ENCODE measurements at regions not wholly inside any gene's neighbourhood (a gene's known extent, or its start where the extent isn't known, plus 50 kb on each side); places are given as distances from the start of the nearest gene placed in this dataset.
A peak's percentile ranks its signal among the peaks of the same experiment; 100 is the strongest.
"Not testable (repeated sequence)": the region's sequence is repeated elsewhere in the genome, so short reads cannot be mapped to it uniquely, and the experiment has no call there.

GRCh38 chr12:91887957-91888356, 257.7 kb downstream of the BTG1 start:
- no peak for DNase-seq (ENCODE audit: low read depth in 3 of 3)

GRCh38 chr12:91885851-91886731, 259.6 kb downstream of the BTG1 start:
- no peak for DNase-seq (ENCODE audit: low read depth in 3 of 3)

- DNase-seq (ENCODE audit: low read depth in 3 of 3), result no peak
These were observed 261.4 kb downstream of the BTG1 start for GRCh38 chr12:91884230-91884629.

GRCh38 chr12:91883811-91884210, 261.8 kb downstream of the BTG1 start:
- DNase-seq (ENCODE audit: low read depth in 3 of 3), result no peak

- DNase-seq (ENCODE audit: low read depth in 3 of 3), result no peak
These were observed 262.7 kb downstream of the BTG1 start for GRCh38 chr12:91882910-91883309.

DNA sequence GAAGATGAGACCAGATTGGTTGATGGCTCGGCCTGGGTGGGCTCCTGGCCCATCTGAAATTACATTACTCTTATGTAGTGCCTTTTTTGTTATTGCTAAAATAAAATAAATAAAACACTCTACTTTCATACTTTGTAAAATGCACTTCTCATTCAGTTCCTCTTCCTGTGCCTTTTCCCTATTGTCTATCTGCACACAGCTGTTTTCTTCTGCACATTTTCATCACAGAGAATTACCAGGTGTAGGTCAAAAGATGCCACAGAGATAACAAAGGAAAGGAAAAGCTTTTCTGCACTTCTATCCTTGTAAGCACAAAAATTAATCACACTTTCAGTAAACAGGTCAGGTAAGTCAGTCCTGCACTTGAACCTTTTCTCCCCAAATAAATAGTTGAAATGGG, 265.1 kb downstream of the BTG1 start:
- DNase-seq (ENCODE audit: low read depth in 3 of 3), result no peak

DNA sequence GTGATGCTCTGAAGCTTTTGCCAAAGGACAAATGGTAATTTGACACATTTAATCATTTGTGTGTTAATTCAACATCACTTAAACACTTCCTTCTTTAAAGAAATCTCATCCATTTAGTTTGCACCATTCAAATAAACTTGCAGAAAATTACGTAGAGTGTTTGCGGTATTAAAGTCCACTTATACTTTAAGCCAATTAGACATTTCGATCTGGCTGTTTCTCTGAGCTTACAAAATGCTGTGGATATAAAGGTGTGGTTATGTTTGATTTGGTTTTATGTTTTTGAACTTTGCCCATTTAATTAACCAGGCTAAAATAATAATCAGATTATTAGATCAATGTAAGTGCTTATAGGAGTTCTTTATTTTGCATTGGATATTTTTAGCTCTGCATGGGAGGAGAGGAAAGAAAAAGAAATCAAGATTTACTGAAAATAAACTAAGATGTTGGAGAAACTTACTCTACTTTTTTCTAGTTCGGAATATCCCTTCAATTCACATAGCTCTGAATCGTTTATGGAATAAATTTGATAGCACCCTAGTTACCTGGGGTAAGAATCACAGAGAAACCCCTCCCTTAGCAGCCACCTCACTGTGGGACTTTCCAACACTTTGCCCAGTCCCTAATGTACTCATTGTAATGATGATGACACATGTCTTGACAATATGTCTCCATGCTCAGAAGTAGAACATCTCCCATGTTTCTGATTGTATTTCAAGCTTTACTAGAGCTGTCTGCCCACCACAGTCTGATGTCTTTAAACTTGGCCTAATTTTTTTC, 268.0 kb downstream of the BTG1 start:
- peak in 2 of 3 experiments; percentile 31 for DNase-seq (ENCODE audit: low read depth in 3 of 3)

GRCh38 chr12:91877022-91877421, 268.6 kb downstream of the BTG1 start:
- DNase-seq (ENCODE audit: low read depth in 3 of 3), result peak; percentile 15 to 83 (median 65)

DNA sequence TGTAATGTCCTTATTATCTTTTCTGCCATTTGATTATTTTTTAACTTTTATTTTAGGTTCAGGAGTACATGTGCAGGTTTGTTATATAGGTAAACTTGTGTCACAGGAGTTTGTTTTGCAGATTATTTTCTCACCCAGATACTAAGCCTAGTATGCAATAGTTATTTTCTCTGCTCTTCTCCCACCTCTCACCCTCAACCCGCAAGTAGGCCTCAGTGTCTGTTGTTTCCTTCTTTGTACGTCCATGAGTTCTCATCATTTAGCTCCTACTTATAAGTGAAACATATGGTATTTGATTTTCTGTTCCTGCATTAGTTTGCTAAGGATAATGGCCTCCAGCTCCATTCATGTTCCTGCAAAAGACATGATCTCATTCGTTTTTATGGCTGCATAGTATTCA, 270.0 kb downstream of the BTG1 start:
- not testable (repeated sequence) for DNase-seq (ENCODE audit: low read depth in 3 of 3)

DNA sequence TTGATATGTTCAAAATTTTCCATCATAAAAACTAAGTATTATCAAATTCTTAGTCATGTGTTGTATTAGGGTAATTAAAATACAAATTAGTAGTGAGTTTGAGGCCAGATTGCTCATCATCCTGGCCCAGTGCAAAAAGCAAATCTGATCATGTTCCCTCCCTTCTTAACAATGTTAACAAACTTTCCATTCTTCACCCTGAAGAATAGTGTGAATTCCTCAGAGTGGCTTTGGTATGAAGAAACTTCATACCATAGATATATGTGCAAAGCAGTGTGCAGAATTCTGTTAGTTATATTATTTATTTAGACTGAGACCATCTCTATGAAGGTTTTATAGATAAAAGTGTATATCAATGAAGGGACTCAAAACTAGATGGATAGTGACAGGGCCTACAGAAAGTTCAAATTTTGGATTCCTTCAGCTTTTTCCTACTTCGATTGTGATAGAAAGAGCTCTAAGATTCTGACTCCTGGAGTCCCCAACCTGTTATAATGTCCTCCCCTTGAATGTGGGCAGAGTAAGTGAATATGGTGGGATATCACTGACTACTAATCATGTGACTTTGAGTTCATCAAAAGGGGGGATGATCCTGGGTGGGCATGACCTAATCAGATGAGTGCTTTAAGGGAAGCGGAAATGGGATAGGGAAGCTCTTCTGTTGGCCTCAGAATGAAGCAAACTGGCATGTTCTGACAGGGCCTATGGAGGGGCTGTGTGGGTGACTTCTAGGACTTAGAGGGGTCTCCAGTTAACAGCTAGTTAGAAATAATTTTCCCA, 271.4 kb downstream of the BTG1 start:
- no peak for DNase-seq (ENCODE audit: low read depth in 3 of 3)

DNA sequence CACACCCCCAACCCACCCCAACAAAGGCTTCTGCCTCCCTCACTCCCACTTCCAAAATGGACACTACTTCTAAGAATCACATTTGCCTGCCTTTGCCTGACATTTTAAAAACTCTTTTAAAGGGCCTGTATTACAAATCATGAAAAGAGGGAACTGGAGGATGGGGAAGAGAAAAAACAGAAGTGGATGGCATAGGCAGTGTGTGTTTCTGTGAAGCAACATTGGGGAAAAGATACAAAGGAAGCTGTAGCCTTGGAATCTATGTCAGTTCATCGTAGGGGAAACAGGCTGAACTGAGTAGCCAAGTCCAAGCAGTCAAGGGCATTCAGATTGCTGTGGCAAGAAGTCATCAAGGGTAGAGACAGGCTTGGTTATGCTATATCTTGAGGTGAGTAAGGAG, 273.9 kb downstream of the BTG1 start:
- no peak for DNase-seq (ENCODE audit: low read depth in 3 of 3)

- no peak for DNase-seq (ENCODE audit: low read depth in 3 of 3)
These were observed 274.6 kb downstream of the BTG1 start for GRCh38 chr12:91870872-91871707.

- DNase-seq (ENCODE audit: low read depth in 3 of 3), result no peak
These were observed 277.6 kb downstream of the BTG1 start for GRCh38 chr12:91868054-91868453.

DNA sequence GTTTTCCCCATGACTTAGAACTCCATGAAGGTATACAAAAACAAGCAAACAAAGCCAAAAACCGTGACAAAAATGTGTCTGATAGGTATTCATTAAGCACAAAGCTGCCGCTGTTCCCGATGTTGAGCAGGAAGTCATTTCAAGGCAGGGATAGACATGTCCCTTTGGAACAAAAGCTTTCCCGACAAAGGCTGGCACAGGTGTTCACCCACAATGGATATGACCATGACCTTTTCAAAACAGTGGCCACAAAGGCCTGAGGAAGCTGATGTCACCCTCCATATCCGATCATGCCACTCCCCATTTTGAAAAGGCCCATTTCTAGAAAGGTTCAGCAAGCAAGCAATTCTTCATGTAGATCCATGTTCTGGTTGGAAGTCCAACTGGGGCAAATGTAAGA, 279.1 kb downstream of the BTG1 start:
- no peak for DNase-seq (ENCODE audit: low read depth in 3 of 3)

DNA sequence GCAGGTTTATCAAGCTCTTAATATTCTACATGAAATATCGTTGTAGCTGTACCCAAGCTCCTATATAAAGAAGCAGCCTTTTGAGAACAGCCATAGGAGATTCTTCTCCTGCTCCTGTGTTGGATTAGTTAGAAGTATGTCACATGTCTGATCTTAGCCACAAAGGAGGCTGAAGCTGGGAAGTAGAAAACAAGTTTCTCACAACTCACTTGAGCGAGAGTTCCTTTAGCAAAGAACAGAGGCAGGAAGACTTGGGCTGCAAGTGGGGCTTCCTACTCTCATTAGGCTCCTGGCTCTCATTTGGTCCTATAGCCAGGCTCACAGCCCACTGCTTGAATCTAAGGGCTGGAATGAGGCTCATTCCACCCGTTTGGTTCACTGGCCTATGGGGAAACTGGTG, 281.9 kb downstream of the BTG1 start:
- no peak for DNase-seq (ENCODE audit: low read depth in 3 of 3)

GRCh38 chr12:91861554-91861953, 284.1 kb downstream of the BTG1 start:
- no peak for DNase-seq (ENCODE audit: low read depth in 3 of 3)

DNA sequence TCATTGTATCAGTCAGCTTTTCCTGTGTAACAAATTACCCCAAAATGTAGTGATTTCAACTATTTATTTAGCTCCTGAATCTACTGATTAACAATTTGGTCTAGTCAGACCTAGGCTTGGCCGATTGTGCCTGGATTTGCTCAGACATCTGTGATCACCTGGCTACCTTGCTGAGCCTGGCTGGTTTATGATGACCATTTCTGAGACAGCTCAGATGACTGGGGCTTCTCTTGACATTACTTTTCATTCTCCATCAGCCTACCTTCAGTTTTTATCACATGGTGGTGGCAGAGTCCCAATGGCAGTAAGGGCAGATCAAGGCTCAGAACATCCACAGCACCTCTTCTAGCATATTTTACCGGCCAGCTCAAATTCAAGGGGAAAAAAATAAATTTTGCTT, 286.3 kb downstream of the BTG1 start:
- DNase-seq (ENCODE audit: low read depth in 3 of 3), result no peak

DNA sequence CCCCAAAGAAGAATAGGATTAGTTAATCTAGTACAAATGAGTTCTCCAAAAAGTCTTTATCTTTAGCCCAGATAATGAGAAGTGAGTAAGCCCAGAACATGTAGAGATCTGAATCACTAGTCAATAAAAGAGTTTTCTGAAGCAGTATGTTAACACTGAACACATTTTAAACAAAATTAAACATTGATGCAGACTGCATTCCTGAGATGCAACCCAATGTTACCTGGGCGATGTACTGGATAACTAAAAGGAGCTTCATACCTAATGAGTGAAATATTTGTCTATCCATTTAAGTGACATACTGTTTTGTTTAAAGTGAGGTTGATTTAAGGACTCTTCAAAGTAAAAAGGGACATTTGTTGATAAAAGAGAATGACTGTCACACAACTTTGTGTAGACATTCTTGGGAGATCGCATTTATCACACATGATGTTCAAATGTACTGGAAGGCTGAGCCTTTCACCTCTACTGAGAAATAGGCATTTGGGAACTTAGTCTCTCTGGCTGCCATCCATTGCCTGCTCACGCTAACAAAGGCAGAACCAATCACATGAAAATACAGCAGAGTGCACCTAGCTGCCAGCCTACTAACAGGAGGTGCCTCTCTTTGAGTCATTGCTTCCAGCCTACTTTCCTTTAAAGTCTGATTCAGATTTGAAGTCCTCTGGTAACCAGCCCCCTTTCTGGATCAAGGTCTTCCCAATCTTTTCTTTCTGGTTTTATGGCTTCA, 287.7 kb downstream of the BTG1 start:
- DNase-seq (ENCODE audit: low read depth in 3 of 3), result no peak

DNA sequence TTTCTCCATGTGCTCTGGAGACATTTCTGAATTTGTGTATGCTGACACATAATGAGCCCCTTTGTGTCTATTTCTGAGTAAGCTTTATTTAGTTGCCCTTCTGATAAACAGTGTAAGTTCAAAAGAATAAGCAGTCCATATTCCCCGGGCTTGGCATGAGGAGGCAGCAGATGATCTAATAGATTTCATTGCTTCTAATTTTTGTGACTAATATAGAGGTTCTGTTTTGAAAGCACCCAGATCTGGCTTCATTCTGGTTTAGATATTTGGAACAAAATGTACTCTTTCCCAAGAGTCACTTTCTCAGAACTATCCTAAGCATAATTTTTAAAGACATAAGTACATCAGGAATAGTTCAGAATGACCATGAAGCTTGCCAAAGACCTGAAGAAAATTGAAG, 290.9 kb downstream of the BTG1 start:
- DNase-seq (ENCODE audit: low read depth in 3 of 3), result no peak

DNA sequence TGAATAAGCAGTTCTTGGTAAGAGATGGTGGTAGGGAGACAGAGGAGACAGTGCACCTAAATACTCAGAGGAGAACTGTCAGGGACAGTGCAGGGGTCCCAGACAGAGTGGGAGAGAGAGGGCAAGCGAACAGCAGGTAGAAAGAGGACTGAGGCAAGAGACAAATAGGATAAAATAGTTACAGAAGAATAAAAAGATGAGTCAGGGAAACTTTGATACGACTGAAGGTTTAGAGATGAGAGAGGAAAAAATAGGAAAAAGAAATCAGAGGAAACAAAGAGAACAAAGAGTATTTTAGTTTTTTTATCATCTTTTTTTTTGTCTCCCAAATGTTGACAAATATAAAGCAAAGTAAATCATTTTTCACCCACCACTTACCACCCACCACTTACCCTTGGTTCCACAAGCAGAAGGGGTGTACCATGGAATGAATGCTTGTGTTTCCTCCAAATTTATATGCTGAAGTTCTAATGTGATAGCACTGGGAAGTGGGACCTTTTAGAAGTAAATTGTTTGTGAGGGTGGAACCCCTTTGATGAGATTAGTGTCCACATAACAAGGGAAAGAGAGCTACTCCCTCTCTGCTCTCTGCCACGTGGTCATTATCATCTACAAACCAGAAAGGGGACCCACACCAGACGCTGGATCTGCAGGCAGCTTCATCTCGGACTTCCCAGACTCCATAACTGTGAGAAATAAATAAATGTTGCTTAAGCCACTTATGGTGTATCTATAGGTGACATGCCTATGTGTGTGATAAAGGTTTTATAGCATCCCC, 292.1 kb downstream of the BTG1 start:
- DNase-seq (ENCODE audit: low read depth in 3 of 3), result no peak
